GM23338 (cell line): ENCODE measurements at regions not wholly inside any gene's neighbourhood (a gene's known extent, or its start where the extent isn't known, plus 50 kb on each side); places are given as distances from the start of the nearest gene placed in this dataset.
"Not testable (repeated sequence)": the region's sequence is repeated elsewhere in the genome, so short reads cannot be mapped to it uniquely, and the experiment has no call there.

Experiments
- EZH2phosphoT487 ChIP-seq: fragments of 200-600 bp; sonication (generic); IDR thresholded peaks from one replicate; pipeline ENCODE4 v1.8.1; 2018; ENCODE audit warnings: antibody characterized with exemption; ENCODE audit not compliant: unreplicated experiment
- POLR2AphosphoS5 ChIP-seq: IDR thresholded peaks from 2 replicates; pipeline ENCODE4 v1.6.1; 2016; ENCODE audit warnings: antibody characterized with exemption, low read depth
- TF ChIP-seq, protein P1 (sequence below), 2 experiments: fragments of 200-600 bp in 1 of 2; sonication (generic) in 1 of 2; conservative IDR thresholded peaks; 2 replicates each; pipeline versions ENCODE4 v1.5.1 to v1.6.1; 2016 to 2017; ENCODE audit warnings: antibody characterized with exemption in 2 of 2, low read depth in 2 of 2, mild to moderate bottlenecking in 2 of 2, moderate library complexity in 1 of 2

DNA sequence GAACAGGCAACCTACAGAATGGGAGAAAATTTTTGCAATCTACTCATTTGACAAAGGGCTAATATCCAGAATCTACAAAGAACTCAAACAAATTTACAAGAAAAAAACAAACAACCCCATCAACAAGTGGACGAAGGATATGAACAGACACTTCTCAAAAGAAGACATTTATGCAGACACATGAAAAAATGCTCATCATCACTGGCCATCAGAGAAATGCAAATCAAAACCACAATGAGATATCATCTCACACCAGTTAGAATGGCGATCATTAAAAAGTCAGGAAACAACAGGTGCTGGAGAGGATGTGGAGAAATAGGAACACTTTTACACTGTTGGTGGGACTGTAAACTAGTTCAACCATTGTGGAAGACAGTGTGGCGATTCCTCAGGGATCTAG is 725.6 kb downstream of the MATN1 start:
- not testable (repeated sequence) for TF ChIP-seq POLR2AphosphoS5, EZH2phosphoT487
- TF ChIP-seq, protein P1, sequence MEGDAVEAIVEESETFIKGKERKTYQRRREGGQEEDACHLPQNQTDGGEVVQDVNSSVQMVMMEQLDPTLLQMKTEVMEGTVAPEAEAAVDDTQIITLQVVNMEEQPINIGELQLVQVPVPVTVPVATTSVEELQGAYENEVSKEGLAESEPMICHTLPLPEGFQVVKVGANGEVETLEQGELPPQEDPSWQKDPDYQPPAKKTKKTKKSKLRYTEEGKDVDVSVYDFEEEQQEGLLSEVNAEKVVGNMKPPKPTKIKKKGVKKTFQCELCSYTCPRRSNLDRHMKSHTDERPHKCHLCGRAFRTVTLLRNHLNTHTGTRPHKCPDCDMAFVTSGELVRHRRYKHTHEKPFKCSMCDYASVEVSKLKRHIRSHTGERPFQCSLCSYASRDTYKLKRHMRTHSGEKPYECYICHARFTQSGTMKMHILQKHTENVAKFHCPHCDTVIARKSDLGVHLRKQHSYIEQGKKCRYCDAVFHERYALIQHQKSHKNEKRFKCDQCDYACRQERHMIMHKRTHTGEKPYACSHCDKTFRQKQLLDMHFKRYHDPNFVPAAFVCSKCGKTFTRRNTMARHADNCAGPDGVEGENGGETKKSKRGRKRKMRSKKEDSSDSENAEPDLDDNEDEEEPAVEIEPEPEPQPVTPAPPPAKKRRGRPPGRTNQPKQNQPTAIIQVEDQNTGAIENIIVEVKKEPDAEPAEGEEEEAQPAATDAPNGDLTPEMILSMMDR (conservative IDR thresholded peaks at IDR 0.05; ENCODE audit: low read depth in 2 of 2): not testable (repeated sequence)
